CD8-positive, alpha-beta memory T cell (primary cell): ENCODE measurements at regions not wholly inside any gene's neighbourhood (a gene's known extent, or its start where the extent isn't known, plus 50 kb on each side); places are given as distances from the start of the nearest gene placed in this dataset.

Experiments
- CTCF ChIA-PET: fragments of 350-600 bp; sonication (Branson Sonifier 250); formaldehyde crosslinking; loops from one replicate; lab custom pipeline; 2021; ENCODE audit warnings: antibody characterized with exemption; lab: Charles Lee
- POLR2A ChIA-PET: fragments of 350-600 bp; sonication (Branson Sonifier 250); formaldehyde crosslinking; loops from one replicate; lab custom pipeline; 2021; ENCODE audit warnings: antibody characterized with exemption; lab: Charles Lee
- DNase-seq, 5 donors: peaks; one replicate each; pipeline versions ENCODE4 v3.0.0 to v3.0.0-alpha.2; 2020 to 2022; ENCODE audit warnings: mixed read lengths in 1 of 5
- H3K27ac ChIP-seq: one replicate; pipeline ENCODE4 v1.7.0; 2013; ENCODE audit warnings: low read depth, mild to moderate bottlenecking, low read length, moderate library complexity
- H3K27me3 ChIP-seq: 2 replicates; pipeline ENCODE4 v1.7.0; 2013; ENCODE audit warnings: low read length, mild to moderate bottlenecking; ENCODE audit not compliant: insufficient read depth, poor library complexity, severe bottlenecking
- H3K36me3 ChIP-seq: 2 replicates; pipeline ENCODE4 v1.7.0; 2013; ENCODE audit warnings: mild to moderate bottlenecking, low read length, moderate library complexity; ENCODE audit not compliant: insufficient read depth
- H3K4me1 ChIP-seq: 2 replicates; pipeline ENCODE4 v1.7.0; 2013; ENCODE audit warnings: mild to moderate bottlenecking, low read length, moderate library complexity; ENCODE audit not compliant: insufficient read depth
- H3K4me3 ChIP-seq: 2 replicates; pipeline ENCODE4 v1.7.0; 2013; ENCODE audit warnings: mild to moderate bottlenecking, low read length
- H3K9me3 ChIP-seq: 2 replicates; pipeline ENCODE4 v1.7.0; 2013; ENCODE audit warnings: mild to moderate bottlenecking, low read length
- H3K27ac Mint-ChIP-seq, 8 donors: one replicate each; pipeline ENCODE4 v1.8.0; 2020 to 2021; ENCODE audit warnings: mixed read lengths in 8 of 8, mild to moderate bottlenecking in 6 of 8, inconsistent platforms in 3 of 8, moderate library complexity in 3 of 8
- H3K27me3 Mint-ChIP-seq, 2 donors: one replicate each; pipeline ENCODE4 v1.8.0; 2020 to 2021; ENCODE audit warnings: mixed read lengths in 2 of 2, mild to moderate bottlenecking in 1 of 2, moderate library complexity in 1 of 2
- H3K36me3 Mint-ChIP-seq, 3 donors: one replicate each; pipeline ENCODE4 v1.8.0; 2020 to 2021; ENCODE audit warnings: mixed read lengths in 3 of 3, inconsistent platforms in 1 of 3, mild to moderate bottlenecking in 1 of 3
- H3K4me1 Mint-ChIP-seq, 3 donors: one replicate each; pipeline ENCODE4 v1.8.0; 2020 to 2021; ENCODE audit warnings: mixed read lengths in 3 of 3, inconsistent platforms in 1 of 3, mild to moderate bottlenecking in 1 of 3
- H3K4me3 Mint-ChIP-seq, 7 donors: one replicate each; pipeline ENCODE4 v1.8.0; 2020 to 2021; ENCODE audit warnings: mixed read lengths in 7 of 7, mild to moderate bottlenecking in 6 of 7, moderate library complexity in 4 of 7, inconsistent platforms in 2 of 7
- H3K9me3 Mint-ChIP-seq, 5 donors: one replicate each; pipeline ENCODE4 v1.8.0; 2020 to 2022; ENCODE audit warnings: mixed read lengths in 5 of 5, mild to moderate bottlenecking in 3 of 5, moderate library complexity in 2 of 5, inconsistent platforms in 1 of 5

DNA sequence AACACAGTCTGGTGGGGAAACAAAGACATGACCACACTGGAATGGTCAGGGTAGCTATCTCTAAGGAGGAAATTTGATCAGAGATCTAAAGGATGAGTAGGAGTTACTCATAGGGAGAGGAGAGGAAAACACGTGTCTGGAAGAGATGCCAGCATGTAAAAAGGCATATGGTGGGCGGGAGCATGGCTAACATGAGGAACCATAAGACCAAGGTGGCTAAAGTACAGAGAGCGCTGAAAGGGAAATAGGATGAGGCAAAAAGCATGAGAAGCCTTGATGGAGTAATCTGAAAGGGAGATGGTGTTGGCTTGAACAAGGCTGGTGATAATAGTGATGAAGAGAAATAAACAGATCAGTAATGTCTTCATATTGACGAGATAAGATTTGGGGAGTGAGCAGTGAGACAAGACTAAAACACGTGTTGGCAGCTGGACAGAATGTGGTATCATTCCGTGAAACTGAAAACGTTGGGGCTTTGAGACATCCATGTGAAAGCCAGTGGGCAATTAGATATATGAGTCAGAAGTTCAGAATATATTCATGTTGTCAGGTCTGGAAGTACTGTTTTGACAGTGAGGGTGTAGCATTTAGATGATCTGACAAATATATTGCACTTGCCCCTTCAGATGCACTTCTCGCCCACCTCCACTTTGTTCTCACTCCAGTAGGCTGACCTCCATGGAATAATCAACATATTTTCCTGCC is 209.1 kb upstream of the KCNN2 start:
- H3K27ac ChIP-seq = no peak overlapping the region
- ChIA-PET POLR2A (no interaction called here), CTCF (no interaction called here)
- H3K9me3 ChIP-seq = no peaks in the 10 kb centered on the region
- H3K27me3 ChIP-seq = no peaks in the 10 kb centered on the region
- Mint-ChIP-seq H3K27ac (no peak overlapping the region), H3K36me3 (no peaks in the 10 kb centered on the region), H3K9me3 (peaks cover 7 to 36% (median 16%) of the 10 kb centered on the region in 5 donors), H3K27me3 (no peaks in the 10 kb centered on the region), H3K4me3 (no peak overlapping the region), H3K4me1 (no peaks in the 10 kb centered on the region)
- DNase-seq = no peak
- H3K4me1 ChIP-seq = no peaks in the 10 kb centered on the region
- no peak overlapping the region for H3K4me3 ChIP-seq
- no peaks in the 10 kb centered on the region for H3K36me3 ChIP-seq

DNA sequence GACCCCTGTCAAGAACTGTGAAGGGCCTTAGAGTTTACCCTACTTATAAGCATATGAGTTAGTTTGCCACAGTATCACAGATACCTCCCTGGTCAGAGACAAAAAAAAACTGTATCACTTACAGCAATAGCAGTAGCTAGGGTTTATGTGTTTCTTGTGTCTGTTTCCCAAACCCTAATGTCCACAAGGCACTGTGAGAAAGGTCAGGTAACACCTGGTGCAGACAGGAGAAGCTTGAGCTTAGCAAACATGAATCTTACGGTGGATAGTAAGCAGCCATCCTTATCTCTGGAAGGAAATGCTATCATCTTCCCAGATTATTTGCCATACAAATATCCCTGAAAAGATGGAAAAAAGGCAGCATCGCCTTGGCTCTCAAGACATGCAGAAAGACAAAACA is 208.5 kb upstream of the KCNN2 start:
- H3K4me1 Mint-ChIP-seq = no peaks in the 10 kb centered on the region
- no peaks in the 10 kb centered on the region for H3K36me3 ChIP-seq
- no peaks in the 10 kb centered on the region for H3K36me3 Mint-ChIP-seq
- ChIA-PET CTCF (no interaction called here), POLR2A (no interaction called here)
- H3K27ac ChIP-seq = no peak overlapping the region
- no peak overlapping the region for H3K4me3 Mint-ChIP-seq
- H3K9me3 Mint-ChIP-seq = peaks cover 7 to 32% (median 14%) of the 10 kb centered on the region in 5 donors
- no peak for DNase-seq
- H3K4me3 ChIP-seq = no peak overlapping the region
- H3K27me3 Mint-ChIP-seq = no peaks in the 10 kb centered on the region
- H3K27ac Mint-ChIP-seq = no peak overlapping the region
- H3K9me3 ChIP-seq = no peaks in the 10 kb centered on the region
- H3K4me1 ChIP-seq = no peaks in the 10 kb centered on the region
- H3K27me3 ChIP-seq = no peaks in the 10 kb centered on the region

DNA sequence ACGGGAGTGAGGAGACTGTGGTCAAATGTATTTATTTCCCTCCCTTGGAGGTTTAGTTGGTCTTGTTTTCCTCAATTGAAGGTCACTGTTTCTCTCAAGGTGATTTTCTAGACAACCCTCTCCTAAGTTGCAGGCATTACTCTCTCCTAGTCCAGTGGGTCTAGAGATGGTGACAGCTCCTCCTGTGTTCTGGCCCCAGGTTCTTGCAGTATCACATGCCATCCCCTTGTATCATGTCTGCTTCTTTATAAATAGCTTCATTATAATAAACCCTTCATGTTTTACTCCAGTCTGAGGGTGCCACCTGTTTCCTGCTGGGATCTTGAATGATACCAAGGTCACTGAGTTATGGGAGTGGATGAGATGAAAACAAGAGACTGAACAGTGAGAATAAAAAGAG is 208.0 kb upstream of the KCNN2 start:
- CTCF ChIA-PET = no interaction called here
- Histone ChIP-seq H3K27ac (no peak overlapping the region), H3K4me3 (no peak overlapping the region), H3K36me3 (no peaks in the 10 kb centered on the region), H3K27me3 (no peaks in the 10 kb centered on the region), H3K9me3 (no peaks in the 10 kb centered on the region), H3K4me1 (no peaks in the 10 kb centered on the region)
- DNase-seq = no peak
- Mint-ChIP-seq H3K9me3 (peaks cover 3 to 28% (median 12%) of the 10 kb centered on the region in 5 donors), H3K4me1 (no peaks in the 10 kb centered on the region), H3K27ac (no peak overlapping the region), H3K4me3 (no peak overlapping the region), H3K36me3 (no peaks in the 10 kb centered on the region), H3K27me3 (no peaks in the 10 kb centered on the region)
- POLR2A ChIA-PET = no interaction called here

DNA sequence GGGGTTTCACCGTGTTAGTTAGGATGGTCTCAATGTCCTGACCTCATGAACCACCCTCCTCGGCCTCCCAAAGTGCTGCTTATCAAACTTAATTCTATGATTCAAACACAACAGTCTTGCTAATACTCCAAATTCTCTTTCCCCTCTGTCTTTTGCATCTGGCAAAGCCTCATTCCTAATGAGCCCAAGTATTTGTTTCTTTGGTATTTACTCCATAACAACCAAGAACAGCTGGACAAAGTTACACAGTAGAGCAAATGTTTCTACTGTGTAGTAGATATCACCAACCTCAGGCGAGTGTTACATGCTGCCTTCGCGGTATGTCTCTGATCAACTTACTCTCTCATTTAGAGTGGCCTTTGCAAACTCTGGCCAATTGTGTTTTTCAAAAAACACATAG is 195.8 kb upstream of the KCNN2 start:
- POLR2A ChIA-PET = no interaction called here
- Mint-ChIP-seq H3K27ac (no peak overlapping the region), H3K4me3 (no peak overlapping the region)

DNA sequence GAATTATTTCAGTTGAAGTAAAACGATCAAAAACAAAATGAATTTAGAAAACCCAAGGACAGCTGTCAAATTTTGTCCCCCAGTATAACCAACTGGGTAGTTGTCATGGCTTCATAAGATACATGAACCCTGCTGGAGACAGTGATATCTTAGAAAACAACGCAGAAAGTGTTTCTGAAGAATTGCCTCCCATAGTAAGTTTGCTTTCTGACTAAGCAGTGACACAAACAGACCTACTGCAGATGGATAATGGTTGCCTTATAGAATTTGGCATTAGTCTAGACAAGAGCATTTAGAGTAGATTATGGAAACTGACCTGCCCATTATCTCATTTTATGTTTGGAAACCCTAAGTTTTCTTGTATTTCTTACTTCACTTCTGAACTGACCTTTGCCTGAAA is 187.7 kb upstream of the KCNN2 start:
- H3K36me3 Mint-ChIP-seq = no peaks in the 10 kb centered on the region
- no peaks in the 10 kb centered on the region for H3K27me3 ChIP-seq
- H3K4me3 ChIP-seq = no peak overlapping the region
- DNase-seq = no peak
- H3K27ac ChIP-seq = no peak overlapping the region
- no peaks in the 10 kb centered on the region for H3K9me3 ChIP-seq
- peaks cover 2 to 29% (median 4%) of the 10 kb centered on the region in 5 donors for H3K9me3 Mint-ChIP-seq
- no peaks in the 10 kb centered on the region for H3K4me1 Mint-ChIP-seq
- no peaks in the 10 kb centered on the region for H3K36me3 ChIP-seq
- H3K4me1 ChIP-seq = no peaks in the 10 kb centered on the region
- peaks cover 0 to 1% of the 10 kb centered on the region in 2 donors for H3K27me3 Mint-ChIP-seq
- CTCF ChIA-PET = no interaction called here
- H3K4me3 Mint-ChIP-seq = no peak overlapping the region
- POLR2A ChIA-PET = no interaction called here
- no peak overlapping the region for H3K27ac Mint-ChIP-seq

More for the DNA sequence above, 195.8 kb upstream of the KCNN2 start:
- Mint-ChIP-seq H3K9me3 (peaks cover 3 to 13% (median 7%) of the 10 kb centered on the region in 5 donors), H3K36me3 (no peaks in the 10 kb centered on the region), H3K27me3 (no peaks in the 10 kb centered on the region), H3K4me1 (no peaks in the 10 kb centered on the region)
- H3K27me3 ChIP-seq = no peaks in the 10 kb centered on the region
- no peak overlapping the region for H3K4me3 ChIP-seq
- DNase-seq = no peak
- H3K4me1 ChIP-seq = no peaks in the 10 kb centered on the region
- CTCF ChIA-PET = no interaction called here
- no peak overlapping the region for H3K27ac ChIP-seq
- no peaks in the 10 kb centered on the region for H3K9me3 ChIP-seq
- H3K36me3 ChIP-seq = no peaks in the 10 kb centered on the region

DNA sequence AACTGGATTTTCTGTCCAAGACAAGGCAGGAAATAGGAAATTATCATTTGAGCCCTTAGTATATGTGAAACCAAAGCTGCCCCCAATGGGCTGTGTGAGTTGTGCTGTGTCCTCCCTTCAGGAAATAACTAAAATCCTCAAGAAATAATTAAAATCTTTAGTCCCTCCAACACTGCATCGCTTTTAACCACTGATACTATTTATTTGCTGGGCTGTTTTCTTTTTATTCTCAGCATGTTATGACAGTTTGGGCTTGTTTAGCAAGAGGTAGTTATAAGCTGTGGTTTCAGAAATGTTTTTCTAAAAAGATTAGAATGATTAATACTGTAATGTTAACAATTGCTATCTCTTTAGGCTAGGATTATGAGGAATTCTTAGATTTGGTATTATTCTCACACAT is 187.0 kb upstream of the KCNN2 start:
- H3K4me1 Mint-ChIP-seq = no peaks in the 10 kb centered on the region
- Histone ChIP-seq H3K4me3 (no peak overlapping the region), H3K9me3 (no peaks in the 10 kb centered on the region), H3K4me1 (no peaks in the 10 kb centered on the region), H3K36me3 (no peaks in the 10 kb centered on the region), H3K27me3 (no peaks in the 10 kb centered on the region), H3K27ac (no peak overlapping the region)
- peaks cover 0 to 1% of the 10 kb centered on the region in 2 donors for H3K27me3 Mint-ChIP-seq
- no peaks in the 10 kb centered on the region for H3K36me3 Mint-ChIP-seq
- ChIA-PET POLR2A (no interaction called here), CTCF (no interaction called here)
- H3K27ac Mint-ChIP-seq = no peak overlapping the region
- peaks cover 2 to 28% (median 4%) of the 10 kb centered on the region in 5 donors for H3K9me3 Mint-ChIP-seq
- DNase-seq = no peak
- H3K4me3 Mint-ChIP-seq = no peak overlapping the region

DNA sequence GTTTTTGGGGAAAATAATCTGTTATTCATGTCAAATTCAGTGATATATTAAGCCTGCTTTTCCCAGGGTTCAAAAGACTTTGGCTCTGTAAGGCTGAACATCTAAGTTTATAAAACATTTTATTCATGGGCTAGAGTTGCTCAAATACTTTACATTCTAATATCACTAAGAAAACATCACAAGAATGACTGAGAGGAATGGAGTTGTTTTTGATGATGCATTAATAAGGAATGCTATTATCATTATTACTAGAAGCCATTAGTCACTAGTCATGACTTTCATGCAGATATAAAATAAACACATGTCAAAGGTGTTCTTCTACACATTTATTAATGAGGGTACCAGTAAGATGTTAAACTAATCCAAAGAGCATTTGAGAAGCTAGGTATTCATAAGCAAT is 185.5 kb upstream of the KCNN2 start:
- no peaks in the 10 kb centered on the region for H3K4me1 ChIP-seq
- H3K27ac Mint-ChIP-seq = no peak overlapping the region
- peaks cover 0 to 1% of the 10 kb centered on the region in 2 donors for H3K27me3 Mint-ChIP-seq
- H3K9me3 Mint-ChIP-seq = peaks cover 2 to 27% (median 4%) of the 10 kb centered on the region in 5 donors
- ChIA-PET POLR2A (no interaction called here), CTCF (no interaction called here)
- no peaks in the 10 kb centered on the region for H3K36me3 ChIP-seq
- no peaks in the 10 kb centered on the region for H3K27me3 ChIP-seq
- no peak for DNase-seq
- H3K4me1 Mint-ChIP-seq = no peaks in the 10 kb centered on the region
- no peak overlapping the region for H3K4me3 Mint-ChIP-seq
- H3K27ac ChIP-seq = no peak overlapping the region
- no peak overlapping the region for H3K4me3 ChIP-seq
- no peaks in the 10 kb centered on the region for H3K9me3 ChIP-seq
- H3K36me3 Mint-ChIP-seq = no peaks in the 10 kb centered on the region

DNA sequence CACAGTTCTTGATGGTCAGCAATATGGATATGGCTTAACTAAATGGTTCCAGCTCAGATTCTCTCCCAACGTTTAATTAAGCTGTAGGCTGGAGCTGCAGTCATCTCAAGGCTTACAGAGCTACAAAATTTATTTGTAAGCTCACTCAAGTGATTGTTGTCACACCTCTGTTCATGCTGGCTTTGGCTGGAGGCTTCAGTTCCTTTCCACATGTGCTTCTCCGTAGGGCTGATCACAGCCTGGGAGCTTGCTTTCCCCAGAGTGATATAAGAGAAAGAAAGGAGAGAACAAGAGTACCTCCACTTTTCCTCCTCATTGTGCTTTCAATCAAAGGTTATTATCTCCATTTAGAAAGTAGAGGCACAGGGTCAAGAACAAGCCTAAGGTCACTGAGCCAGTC is 182.7 kb upstream of the KCNN2 start:
- H3K27me3 Mint-ChIP-seq = peaks cover 0 to 2% of the 10 kb centered on the region in 2 donors
- H3K4me1 Mint-ChIP-seq = no peaks in the 10 kb centered on the region
- Histone ChIP-seq H3K27me3 (no peaks in the 10 kb centered on the region), H3K4me3 (no peak overlapping the region), H3K4me1 (no peaks in the 10 kb centered on the region), H3K27ac (no peak overlapping the region), H3K36me3 (no peaks in the 10 kb centered on the region), H3K9me3 (no peaks in the 10 kb centered on the region)
- no peaks in the 10 kb centered on the region for H3K36me3 Mint-ChIP-seq
- peaks cover 0 to 34% (median 7%) of the 10 kb centered on the region in 5 donors for H3K9me3 Mint-ChIP-seq
- H3K4me3 Mint-ChIP-seq = no peak overlapping the region
- H3K27ac Mint-ChIP-seq = no peak overlapping the region
- POLR2A ChIA-PET = no interaction called here
- CTCF ChIA-PET = no interaction called here
- no peak for DNase-seq
